ENCODE measurements at regions not wholly inside any gene's neighbourhood (a gene's known extent, or its start where the extent isn't known, plus 50 kb on each side); places are given as distances from the start of the nearest gene placed in this dataset.

- TF ChIP-seq CTCF (IDR thresholded peaks at IDR 0.05 in 4 of 5, conservative IDR thresholded peaks at IDR 0.05 in 1 of 5) (no peak), POLR2A (IDR thresholded peaks at IDR 0.05) (no peak)
These were observed 96.2 kb upstream of the SRSF6 start for GRCh38 chr20:43361526-43361925.
